Epithelial cell of proximal tubule (primary cell): ENCODE measurements at regions not wholly inside any gene's neighbourhood (a gene's known extent, or its start where the extent isn't known, plus 50 kb on each side); places are given as distances from the start of the nearest gene placed in this dataset.
"Not testable (repeated sequence)": the region's sequence is repeated elsewhere in the genome, so short reads cannot be mapped to it uniquely, and the experiment has no call there.

Experiments used
- DNase-seq: peaks from one replicate; pipeline ENCODE4 v3.0.0-alpha.2; 2011; ENCODE audit warnings: low read depth
- H3K4me3 ChIP-seq: 2 replicates; pipeline ENCODE4 v1.5.1; 2011; ENCODE audit warnings: low read depth, mild to moderate bottlenecking, low read length
- TF ChIP-seq, protein P1 (sequence below): conservative IDR thresholded peaks from 2 replicates; pipeline ENCODE4 v1.5.1; 2012; ENCODE audit warnings: low read depth, mild to moderate bottlenecking, low read length

DNA sequence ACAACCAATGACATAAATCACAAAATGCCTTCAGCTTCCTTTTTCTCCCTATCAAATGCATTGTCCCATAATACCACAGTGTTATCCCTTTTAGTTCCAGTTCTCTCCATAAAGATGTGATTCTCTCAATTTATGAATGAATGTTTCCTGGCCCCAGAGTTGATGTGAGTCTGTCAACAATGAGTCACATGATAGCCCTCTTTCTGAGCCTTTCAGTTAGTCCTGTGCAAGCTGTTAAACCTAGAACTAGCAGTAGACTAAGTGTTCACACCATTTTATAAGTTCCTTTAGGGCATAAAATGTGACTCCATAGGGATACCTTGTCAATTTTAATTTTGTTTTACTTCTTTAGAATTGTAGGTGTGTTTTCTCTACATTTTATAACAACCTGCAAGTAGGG, 129.5 kb downstream of the PABPC4L start:
- H3K4me3 ChIP-seq, result no peak overlapping the region
- TF ChIP-seq, protein P1, sequence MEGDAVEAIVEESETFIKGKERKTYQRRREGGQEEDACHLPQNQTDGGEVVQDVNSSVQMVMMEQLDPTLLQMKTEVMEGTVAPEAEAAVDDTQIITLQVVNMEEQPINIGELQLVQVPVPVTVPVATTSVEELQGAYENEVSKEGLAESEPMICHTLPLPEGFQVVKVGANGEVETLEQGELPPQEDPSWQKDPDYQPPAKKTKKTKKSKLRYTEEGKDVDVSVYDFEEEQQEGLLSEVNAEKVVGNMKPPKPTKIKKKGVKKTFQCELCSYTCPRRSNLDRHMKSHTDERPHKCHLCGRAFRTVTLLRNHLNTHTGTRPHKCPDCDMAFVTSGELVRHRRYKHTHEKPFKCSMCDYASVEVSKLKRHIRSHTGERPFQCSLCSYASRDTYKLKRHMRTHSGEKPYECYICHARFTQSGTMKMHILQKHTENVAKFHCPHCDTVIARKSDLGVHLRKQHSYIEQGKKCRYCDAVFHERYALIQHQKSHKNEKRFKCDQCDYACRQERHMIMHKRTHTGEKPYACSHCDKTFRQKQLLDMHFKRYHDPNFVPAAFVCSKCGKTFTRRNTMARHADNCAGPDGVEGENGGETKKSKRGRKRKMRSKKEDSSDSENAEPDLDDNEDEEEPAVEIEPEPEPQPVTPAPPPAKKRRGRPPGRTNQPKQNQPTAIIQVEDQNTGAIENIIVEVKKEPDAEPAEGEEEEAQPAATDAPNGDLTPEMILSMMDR, result no peak
- DNase-seq, result no peak

DNA sequence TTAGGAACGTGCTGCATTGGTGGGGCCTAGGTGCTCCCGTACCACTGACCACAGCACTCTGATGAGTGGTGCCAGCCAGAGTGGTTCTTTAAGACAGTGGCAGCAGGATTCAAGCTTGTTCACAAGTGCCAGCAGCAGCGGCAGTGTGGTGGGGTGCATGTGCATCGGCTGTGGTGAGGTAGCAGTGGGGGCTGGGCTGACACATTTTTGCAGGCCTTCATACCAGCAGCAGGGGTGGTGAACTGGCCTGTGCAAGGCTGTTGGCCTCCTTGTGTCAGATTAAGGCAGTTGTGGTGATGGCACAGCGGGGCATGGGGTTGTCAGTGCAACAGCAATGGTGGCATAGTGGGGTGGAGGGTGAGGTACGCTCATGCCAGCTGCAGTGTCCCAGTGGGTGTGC, 131.4 kb downstream of the PABPC4L start:
- H3K4me3 ChIP-seq, result no peak overlapping the region
- DNase-seq, result no peak
- TF ChIP-seq, protein P1, result no peak

DNA sequence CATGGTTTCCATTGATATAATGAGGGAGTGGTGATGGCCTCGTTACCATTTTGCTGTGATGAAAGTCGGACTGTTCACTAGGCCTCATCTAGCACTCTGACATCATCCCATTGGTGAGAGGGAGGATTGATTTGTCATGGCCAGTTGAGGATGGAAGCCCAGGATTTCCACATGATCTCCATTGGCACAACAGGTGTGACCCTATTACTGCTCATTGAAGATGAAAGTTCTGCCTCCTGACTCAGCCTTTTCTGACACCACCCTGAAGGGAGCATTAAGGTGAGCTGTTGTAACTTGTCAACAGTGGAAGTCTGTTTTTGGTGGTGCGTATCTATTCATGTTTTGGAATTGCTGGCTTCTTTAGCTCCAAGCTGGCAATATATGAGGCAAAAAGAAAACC, 144.2 kb downstream of the PABPC4L start:
- no peak overlapping the region for H3K4me3 ChIP-seq
- DNase-seq, result no peak
- TF ChIP-seq, protein P1, result no peak

DNA sequence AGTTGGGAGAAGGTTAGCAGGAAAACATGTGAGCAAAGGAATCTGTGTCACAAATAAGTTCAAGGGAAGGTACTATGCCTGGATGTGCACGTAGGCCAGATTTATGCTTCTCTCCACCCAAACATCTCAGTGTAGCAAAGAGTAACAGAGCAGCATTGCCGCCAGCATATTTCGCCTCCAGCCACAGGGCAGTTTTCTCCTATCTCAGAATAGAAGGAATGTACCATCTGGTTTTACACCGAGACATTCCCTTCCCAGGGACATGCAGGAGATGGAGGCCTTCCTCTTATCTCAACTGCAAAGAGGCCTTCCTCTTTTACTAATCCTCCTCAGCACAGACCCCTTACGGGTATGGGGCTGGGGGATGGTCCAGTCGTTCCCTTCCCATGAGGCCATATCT, 155.4 kb downstream of the PABPC4L start:
- DNase-seq, result not testable (repeated sequence)

DNA sequence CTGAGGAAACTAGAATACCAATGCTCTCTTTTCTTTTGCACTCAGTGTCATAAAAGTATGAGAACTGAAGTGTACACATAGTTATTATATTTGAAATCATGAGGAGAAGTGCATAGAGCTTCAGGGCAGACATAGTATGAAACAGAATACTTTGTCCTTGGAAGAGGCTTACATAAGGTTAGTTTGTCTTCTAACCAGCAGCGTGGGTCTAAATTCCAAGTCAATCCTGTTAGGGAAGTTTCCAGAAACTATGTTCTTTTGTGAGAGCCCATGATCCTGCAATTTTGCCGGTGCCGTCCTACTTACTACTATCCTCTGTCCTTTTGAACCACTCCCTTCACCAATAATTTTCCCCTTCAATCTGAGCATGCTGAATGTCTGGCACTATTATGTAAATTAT, 156.2 kb downstream of the PABPC4L start:
- no peak overlapping the region for H3K4me3 ChIP-seq
- DNase-seq, result no peak
- TF ChIP-seq, protein P1, result no peak

More for the DNA sequence above, 155.4 kb downstream of the PABPC4L start:
- not testable (repeated sequence) for H3K4me3 ChIP-seq

DNA sequence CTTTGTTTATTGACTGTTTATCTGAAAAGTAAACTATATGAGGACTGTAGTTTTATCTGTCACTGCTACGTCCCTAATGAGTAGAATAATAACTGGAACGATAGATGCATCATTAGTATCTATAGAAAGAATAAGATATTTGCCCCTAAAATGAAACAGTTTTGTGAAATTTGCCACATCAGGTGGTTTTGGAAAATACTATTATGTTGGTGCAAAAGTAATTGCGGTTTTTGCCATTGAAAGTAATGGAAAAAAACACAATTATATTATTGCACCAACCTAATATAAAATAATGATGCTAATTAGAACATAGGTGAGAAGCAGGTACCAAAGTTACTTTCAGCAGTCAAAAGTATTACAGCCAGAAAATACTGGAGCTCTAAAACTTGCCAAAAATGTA, 158.3 kb downstream of the PABPC4L start:
- TF ChIP-seq, protein P1, result no peak
- DNase-seq, result no peak
- H3K4me3 ChIP-seq, result no peak overlapping the region

DNA sequence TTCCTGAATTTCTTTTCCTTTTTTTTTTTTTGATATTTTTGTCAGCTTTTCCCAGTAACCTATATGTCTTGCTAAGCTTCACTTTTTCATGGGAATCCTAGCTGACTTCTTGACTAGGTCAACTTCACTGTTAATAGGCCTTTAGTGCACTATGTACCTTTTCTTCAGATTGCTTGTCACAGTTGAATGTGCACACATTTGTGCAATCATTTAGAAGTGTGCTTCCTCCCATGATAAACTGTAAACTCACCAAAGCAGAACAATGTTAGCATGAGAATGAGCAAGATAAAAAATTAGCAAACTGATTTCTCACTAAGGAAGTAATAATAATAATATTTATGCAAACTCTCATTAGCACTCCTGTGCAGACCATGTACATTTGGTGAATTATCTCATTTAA, 173.2 kb downstream of the PABPC4L start:
- peak; percentile 56 for DNase-seq
- TF ChIP-seq, protein P1, result no peak
- H3K4me3 ChIP-seq, result no peak overlapping the region

DNA sequence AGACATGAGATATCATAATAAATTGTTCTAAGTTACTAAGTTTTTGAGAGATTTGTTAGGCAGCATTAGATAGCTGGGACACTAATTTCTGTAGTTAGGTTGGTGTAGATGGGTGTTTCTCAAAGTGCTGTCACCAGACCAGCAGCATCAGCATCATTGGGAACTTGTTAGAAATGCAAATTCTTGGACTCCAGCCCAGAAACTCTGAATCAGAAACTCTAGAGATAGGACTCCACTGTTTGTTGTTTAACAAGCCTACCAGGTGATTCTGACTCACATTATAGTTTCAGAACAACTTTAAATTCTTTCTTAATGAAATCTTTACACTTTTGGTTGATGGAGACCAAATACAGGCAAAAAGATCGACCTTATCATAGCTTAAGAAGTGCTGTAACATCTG, 173.7 kb downstream of the PABPC4L start:
- no peak overlapping the region for H3K4me3 ChIP-seq
- TF ChIP-seq, protein P1, result no peak
- DNase-seq, result peak; percentile 96
